Stimulated activated CD8-positive, alpha-beta memory T cell treated with anti-CD3 and anti-CD28 coated beads, Interleukin-7, amount 100 ng/mL, for 48 hours (primary cell): ENCODE measurements at regions not wholly inside any gene's neighbourhood (a gene's known extent, or its start where the extent isn't known, plus 50 kb on each side); places are given as distances from the start of the nearest gene placed in this dataset.
"Not testable (repeated sequence)": the region's sequence is repeated elsewhere in the genome, so short reads cannot be mapped to it uniquely, and the experiment has no call there.

Source experiments
- DNase-seq, 2 donors: peaks; one replicate each; pipeline ENCODE4 v3.0.0-alpha.2; 2020; ENCODE audit warnings: low read depth in 1 of 2; ENCODE audit errors: extremely low read depth in 1 of 2

GRCh38 chr1:194014014-194014413 lies 827.6 kb upstream of the B3GALT2 start:
- no peak for DNase-seq

GRCh38 chr1:194013561-194013960 lies 827.1 kb upstream of the B3GALT2 start:
- no peak for DNase-seq

DNA sequence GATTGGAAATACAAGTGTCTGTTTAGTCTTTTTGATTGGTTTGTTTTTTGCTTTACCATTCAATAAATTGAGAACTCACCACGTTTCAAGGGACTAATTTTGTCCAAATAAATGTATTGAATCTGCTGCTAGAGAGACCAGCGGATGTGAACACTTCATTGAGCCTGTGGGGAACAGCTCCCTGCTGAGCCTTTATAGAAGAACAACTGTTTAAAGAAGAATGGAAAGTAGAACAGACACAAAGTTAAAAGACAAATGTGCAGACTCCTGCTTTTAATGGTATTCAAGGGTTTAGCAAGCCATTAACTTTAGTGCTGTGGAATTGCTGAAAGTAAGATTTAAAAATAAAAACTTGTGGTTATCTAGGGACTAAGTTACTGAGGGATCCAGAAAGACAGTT lies 817.7 kb upstream of the B3GALT2 start:
- no peak for DNase-seq

- DNase-seq: not testable (repeated sequence)
Observed at GRCh38 chr1:194001726-194002350, 815.4 kb upstream of the B3GALT2 start.

DNA sequence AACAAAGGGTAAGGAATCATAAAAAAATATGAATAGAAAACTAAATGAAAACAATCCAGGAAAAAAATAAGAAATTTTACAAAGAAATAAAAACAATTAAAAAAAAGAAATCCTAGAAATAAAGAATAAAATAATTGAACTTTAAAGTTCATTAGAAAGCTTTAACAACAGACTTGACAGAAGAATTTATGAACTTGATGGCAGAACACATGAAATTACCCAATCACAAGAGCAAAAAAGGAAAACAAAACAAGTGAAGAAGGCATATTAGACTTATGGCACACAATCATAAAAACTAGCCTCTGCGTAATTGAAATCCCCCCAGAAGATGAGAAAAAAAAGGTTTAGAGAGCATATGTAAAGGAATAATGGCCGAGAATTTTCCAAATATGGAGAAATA lies 802.5 kb upstream of the B3GALT2 start:
- no peak for DNase-seq

DNA sequence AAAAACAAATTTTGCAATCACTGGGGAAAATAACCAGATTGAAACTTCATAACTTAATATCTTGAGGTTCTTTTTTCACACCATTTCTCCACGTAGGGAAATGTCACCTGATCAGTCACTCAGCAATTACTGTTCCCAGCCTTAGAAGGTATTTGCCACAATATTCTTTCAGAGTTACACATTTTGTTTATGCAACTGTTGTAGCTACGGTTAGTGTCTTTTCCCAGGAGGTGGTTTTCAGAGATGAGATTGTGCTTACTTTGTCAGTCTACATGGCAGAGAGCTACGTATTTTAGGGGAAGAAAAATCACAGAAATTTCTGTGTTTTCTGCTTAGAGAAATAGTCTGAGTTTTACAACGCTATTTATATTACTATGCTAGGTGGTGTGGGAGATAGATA lies 792.8 kb upstream of the B3GALT2 start:
- no peak for DNase-seq

- DNase-seq: no peak
Observed at GRCh38 chr1:193974286-193974798, 787.9 kb upstream of the B3GALT2 start.

- no peak for DNase-seq
Observed at GRCh38 chr1:193973428-193973827, 787.0 kb upstream of the B3GALT2 start.

GRCh38 chr1:193971595-193971994 lies 785.2 kb upstream of the B3GALT2 start:
- DNase-seq: no peak

- no peak for DNase-seq
Observed at GRCh38 chr1:193960499-193960898, 774.1 kb upstream of the B3GALT2 start.

DNA sequence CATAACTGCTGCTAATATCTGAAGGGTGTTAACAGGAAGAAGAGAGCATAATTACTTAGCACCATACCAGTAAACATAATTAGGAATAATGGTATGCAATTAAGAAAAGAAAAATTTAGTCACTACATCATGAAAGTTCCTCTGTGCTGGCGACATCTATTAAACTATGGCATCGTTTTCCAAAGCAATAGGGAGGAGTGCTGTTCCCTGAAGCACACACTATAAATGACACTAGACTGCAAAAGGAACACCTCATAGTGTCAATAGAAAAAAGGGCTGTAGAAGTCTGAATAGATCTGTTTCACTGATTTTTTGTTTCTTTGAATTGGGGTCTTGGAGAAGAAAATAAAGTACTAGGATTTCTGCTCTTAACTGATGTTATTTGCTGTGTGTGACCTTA lies 773.6 kb upstream of the B3GALT2 start:
- DNase-seq: no peak

DNA sequence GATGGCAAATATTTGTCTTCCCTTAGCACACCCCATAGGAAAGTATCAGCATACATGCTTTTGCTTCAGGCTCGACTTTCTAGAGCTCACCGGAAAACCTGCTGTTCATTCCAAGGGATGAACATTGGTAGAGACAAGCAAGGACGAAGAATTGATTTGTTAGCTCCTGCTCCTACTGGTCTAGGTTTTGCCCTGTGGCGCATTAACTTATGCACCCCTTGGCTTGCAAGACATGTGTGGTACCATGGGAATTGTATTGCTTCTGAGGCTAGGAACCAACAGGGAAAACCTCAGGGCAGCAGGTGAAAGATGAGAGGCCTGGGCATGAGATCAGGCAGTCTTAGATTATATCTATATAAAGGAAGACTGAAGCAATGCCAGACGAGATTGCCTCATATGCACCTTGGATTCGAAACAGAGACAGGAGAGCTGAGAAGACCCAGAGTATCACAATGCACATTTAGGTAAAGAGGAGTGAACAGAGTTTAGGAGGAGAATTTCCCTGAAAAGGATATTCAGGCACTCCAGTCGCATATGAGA lies 771.2 kb upstream of the B3GALT2 start:
- no peak for DNase-seq

GRCh38 chr1:193952778-193953374 lies 766.5 kb upstream of the B3GALT2 start:
- no peak for DNase-seq

DNA sequence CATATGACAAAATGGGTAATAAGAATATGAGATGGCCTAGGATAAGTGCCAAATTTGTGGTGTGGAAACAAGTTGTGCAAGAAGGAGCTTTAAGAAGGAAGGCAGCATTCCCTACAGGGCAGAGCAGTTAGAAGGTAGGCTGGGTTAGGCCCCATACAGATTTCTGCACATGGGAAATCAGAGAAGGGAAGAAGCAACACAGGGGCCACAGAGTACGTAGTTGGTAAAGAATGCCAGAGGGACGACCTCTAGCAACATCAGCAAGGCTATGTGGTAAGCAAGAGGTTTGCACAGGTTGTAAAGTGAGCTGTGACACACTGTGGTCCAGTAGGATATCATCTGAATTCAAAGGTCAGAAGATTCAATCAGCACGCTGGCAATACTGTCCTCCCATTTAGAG lies 765.6 kb upstream of the B3GALT2 start:
- DNase-seq: no peak

DNA sequence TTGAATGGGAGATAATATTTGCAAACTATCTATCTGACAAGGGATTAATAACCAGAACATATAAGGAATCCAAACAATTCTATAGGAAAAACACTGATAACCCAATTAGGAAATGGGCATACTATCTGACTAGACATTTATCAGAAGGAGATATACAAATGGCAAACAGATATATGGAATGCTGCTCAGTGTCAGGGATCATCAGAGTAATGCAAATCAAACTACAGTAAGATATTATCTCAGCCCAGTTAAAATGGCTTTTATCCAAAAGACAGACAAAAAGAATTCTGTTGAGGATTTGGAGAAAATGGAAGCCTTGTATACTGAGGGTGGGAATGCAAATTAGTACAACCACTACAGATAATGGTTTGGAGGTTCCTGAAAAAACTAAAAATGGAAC lies 758.0 kb upstream of the B3GALT2 start:
- no peak for DNase-seq

DNA sequence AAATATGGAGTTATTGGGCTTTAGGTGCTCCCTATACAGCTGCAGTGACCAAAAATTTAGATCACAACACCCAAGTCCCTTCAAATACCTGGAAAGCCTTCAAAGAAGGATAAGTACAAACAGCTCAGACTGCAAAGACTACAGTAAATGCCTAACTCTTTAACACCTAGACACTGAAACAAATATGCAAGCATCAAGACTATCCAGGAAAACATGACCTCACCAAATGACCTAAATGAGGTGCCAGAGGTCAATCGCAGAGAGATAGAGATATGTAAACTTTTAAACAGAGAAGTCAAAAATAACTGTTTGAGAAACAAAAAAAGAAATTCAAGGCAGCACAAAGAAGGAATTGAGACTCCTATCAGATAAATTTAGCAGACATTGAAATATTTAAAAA lies 753.8 kb upstream of the B3GALT2 start:
- DNase-seq: no peak

DNA sequence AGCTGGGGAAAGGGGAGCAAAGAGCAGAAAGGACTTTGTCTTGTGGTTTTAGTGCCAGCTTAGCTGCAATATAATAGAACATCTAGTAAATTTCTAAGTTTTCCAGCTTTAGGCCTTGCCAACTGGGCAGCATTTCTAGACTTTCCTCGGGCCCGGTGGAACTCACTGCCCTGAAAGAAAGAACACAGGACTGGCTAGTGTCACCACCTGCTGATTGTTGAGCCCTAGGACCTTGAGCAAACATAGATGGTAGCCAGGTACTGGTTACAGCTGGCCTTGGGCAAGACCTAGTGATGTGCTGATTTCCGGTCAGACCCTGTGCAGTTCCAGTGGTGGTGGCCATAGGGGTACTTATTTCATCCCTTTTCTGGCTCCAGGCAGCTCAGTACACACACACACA lies 753.2 kb upstream of the B3GALT2 start:
- DNase-seq: no peak

DNA sequence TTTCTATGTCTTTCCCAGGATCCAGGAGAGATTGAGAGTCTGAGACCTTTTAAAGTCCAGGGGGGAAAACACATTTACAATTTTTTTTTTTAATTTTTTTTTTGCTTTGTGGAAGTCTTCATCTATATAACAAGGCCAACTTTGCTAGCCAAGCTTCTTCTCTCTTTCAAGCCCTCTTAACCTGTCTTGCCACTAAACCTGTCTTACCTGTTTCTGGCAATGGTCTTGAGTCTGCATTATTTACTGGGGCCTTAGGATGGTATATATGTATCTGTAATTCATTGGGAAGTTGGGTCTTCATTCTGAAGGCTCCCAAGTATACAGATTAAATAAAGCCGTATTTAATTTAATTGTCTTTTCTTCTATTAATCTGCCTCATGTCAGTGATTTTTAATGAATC lies 750.9 kb upstream of the B3GALT2 start:
- DNase-seq: no peak

DNA sequence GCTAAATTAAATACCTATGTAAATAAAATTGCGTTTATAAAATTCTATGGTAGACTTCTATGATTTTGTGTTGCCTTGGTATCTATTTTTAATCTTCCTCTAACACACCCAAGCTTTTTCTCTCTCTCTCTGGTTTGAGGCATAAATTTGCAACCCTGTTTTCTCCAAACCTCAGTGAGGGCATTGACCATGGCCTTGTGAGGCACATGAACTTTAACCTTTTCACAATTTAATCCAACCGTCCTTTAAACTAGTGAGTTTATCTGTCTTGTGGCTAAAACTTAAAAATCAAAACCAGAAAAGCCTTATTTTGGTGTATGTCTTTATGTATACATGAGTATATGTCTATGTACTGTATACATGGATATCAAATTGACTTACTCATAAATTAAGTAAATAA lies 746.6 kb upstream of the B3GALT2 start:
- no peak for DNase-seq

- no peak for DNase-seq
Observed at GRCh38 chr1:193931356-193931755, 744.9 kb upstream of the B3GALT2 start.

- no peak for DNase-seq
Observed at GRCh38 chr1:193929374-193930033, 743.1 kb upstream of the B3GALT2 start.

GRCh38 chr1:193927550-193927949 lies 741.1 kb upstream of the B3GALT2 start:
- no peak for DNase-seq
